ENCODE measurements at regions not wholly inside any gene's neighbourhood (a gene's known extent, or its start where the extent isn't known, plus 50 kb on each side); places are given as distances from the start of the nearest gene placed in this dataset.

DNA sequence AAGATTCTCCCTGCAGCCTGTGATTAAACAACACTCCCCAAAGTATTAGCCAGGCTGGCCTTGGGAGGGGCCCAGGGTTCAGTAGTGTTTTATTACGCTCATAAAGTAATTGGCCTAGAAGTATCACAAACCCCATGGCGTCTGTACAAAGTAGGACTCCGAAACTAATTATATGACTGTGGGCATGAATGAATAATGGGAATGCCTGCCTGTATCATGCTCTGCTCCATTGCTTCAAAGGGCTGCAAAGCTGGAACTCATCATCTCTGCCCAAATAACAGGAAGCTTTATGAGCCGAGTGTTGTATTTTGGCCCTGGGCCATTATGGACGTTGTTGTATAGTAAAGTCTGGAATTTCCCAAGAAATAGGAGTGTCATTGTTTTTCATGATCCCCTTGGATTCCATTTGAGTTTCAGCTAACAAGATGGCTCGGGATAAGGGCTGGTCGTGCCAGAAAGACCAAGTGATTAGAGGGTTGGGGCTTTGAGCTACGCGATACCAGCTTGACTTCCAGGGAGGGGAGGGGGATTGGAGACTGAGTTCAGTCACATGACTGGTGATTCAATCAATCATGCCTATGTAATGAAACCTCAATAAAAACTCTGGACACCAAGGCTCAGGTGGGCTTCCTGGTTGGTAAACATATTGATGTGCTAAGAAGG, 65.3 kb upstream of the NPTX2 start:
- Histone ChIP-seq H3K36me3 (ENCODE audit: insufficient read depth) (no peaks in the 10 kb centered on the region), H3K27me3 (ENCODE audit: insufficient read depth) (no peaks in the 10 kb centered on the region), H4K20me1 (replicated peaks; ENCODE audit: insufficient read depth) (no peaks in the 10 kb centered on the region; the same call in 1 of the 2 replicates), H3K79me2 (replicated peaks; ENCODE audit: insufficient read depth) (no peaks in the 10 kb centered on the region), H2AFZ (no peak overlapping the region), H3K4me1 (ENCODE audit: insufficient read depth) (no peaks in the 10 kb centered on the region), H3K27ac (ENCODE audit: low read depth) (no peak overlapping the region), H3K9me2 (ENCODE audit: insufficient read depth) (no peaks in the 10 kb centered on the region), H3K4me3 (no peak overlapping the region), H3F3A (replicated peaks; ENCODE audit: low read depth) (no peaks in the 10 kb centered on the region), H3K4me2 (no peak overlapping the region)
- peaks cover 3% of the 10 kb centered on the region for H3K27me3 Mint-ChIP-seq (ENCODE audit: insufficient read depth, low read depth, poor library complexity)
- TF ChIP-seq NANOG (IDR thresholded peaks at IDR 0.05; ENCODE audit: borderline replicate concordance) (no peak), EZH2phosphoT487 (IDR thresholded peaks at IDR 0.05; ENCODE audit: unreplicated experiment) (no peak)
- H3K4me3 Mint-ChIP-seq: no peak overlapping the region
- peaks cover 2% of the 10 kb centered on the region; the same call in 1 of the 3 replicates for H3K36me3 Mint-ChIP-seq (ENCODE audit: low read depth)
- ATAC-seq (no peak), DNase-seq (ENCODE audit: low spot score) (no peak)
- no peaks in the 10 kb centered on the region for H3K4me1 Mint-ChIP-seq
- peaks cover 36% of the 10 kb centered on the region for H3K9me3 Mint-ChIP-seq
- H3K27ac Mint-ChIP-seq: no peak overlapping the region

- H3K4me1 Mint-ChIP-seq: no peaks in the 10 kb centered on the region
- Histone ChIP-seq H3K27me3 (ENCODE audit: insufficient read depth) (no peaks in the 10 kb centered on the region), H3K4me3 (no peak overlapping the region), H3K4me1 (ENCODE audit: insufficient read depth) (no peaks in the 10 kb centered on the region), H2AFZ (no peak overlapping the region), H3K79me2 (replicated peaks; ENCODE audit: insufficient read depth) (no peaks in the 10 kb centered on the region), H3K27ac (ENCODE audit: low read depth) (no peak overlapping the region), H3K9me2 (ENCODE audit: insufficient read depth) (no peaks in the 10 kb centered on the region), H3F3A (replicated peaks; ENCODE audit: low read depth) (no peaks in the 10 kb centered on the region), H3K4me2 (no peak overlapping the region), H4K20me1 (replicated peaks; ENCODE audit: insufficient read depth) (no peaks in the 10 kb centered on the region; the same call in 1 of the 2 replicates), H3K36me3 (ENCODE audit: insufficient read depth) (no peaks in the 10 kb centered on the region)
- DNase-seq (ENCODE audit: low spot score) (no peak), ATAC-seq (no peak)
- H3K4me3 Mint-ChIP-seq: no peak overlapping the region
- peaks cover 2% of the 10 kb centered on the region; the same call in 1 of the 3 replicates for H3K36me3 Mint-ChIP-seq (ENCODE audit: low read depth)
- H3K27ac Mint-ChIP-seq: no peak overlapping the region
- H3K9me3 Mint-ChIP-seq: peaks cover 31% of the 10 kb centered on the region
- peaks cover 5% of the 10 kb centered on the region for H3K27me3 Mint-ChIP-seq (ENCODE audit: insufficient read depth, low read depth, poor library complexity)
- no peak for TF ChIP-seq STAT1 (IDR thresholded peaks at IDR 0.05; ENCODE audit: unreplicated experiment)
- TF ChIP-seq ZNF114 (CRISPR knock-in tag; IDR thresholded peaks at IDR 0.05): no peak
- no peak for TF ChIP-seq ZNF462 (CRISPR knock-in tag; IDR thresholded peaks at IDR 0.05)
- TF ChIP-seq, protein P1, sequence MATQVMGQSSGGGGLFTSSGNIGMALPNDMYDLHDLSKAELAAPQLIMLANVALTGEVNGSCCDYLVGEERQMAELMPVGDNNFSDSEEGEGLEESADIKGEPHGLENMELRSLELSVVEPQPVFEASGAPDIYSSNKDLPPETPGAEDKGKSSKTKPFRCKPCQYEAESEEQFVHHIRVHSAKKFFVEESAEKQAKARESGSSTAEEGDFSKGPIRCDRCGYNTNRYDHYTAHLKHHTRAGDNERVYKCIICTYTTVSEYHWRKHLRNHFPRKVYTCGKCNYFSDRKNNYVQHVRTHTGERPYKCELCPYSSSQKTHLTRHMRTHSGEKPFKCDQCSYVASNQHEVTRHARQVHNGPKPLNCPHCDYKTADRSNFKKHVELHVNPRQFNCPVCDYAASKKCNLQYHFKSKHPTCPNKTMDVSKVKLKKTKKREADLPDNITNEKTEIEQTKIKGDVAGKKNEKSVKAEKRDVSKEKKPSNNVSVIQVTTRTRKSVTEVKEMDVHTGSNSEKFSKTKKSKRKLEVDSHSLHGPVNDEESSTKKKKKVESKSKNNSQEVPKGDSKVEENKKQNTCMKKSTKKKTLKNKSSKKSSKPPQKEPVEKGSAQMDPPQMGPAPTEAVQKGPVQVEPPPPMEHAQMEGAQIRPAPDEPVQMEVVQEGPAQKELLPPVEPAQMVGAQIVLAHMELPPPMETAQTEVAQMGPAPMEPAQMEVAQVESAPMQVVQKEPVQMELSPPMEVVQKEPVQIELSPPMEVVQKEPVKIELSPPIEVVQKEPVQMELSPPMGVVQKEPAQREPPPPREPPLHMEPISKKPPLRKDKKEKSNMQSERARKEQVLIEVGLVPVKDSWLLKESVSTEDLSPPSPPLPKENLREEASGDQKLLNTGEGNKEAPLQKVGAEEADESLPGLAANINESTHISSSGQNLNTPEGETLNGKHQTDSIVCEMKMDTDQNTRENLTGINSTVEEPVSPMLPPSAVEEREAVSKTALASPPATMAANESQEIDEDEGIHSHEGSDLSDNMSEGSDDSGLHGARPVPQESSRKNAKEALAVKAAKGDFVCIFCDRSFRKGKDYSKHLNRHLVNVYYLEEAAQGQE (IDR thresholded peaks at IDR 0.05; ENCODE audit: unreplicated experiment): no peak
- TF ChIP-seq EZH2 (IDR thresholded peaks at IDR 0.05; ENCODE audit: low read depth, unreplicated experiment): no peak
- no peak for TF ChIP-seq CREB1 (CRISPR knock-in tag; IDR thresholded peaks at IDR 0.05; ENCODE audit: low read depth)
- TF ChIP-seq NANOG (IDR thresholded peaks at IDR 0.05; ENCODE audit: borderline replicate concordance): no peak
- no peak for TF ChIP-seq EZH2phosphoT487 (IDR thresholded peaks at IDR 0.05; ENCODE audit: unreplicated experiment)
- TF ChIP-seq ZNF331 (CRISPR knock-in tag; IDR thresholded peaks at IDR 0.05; ENCODE audit: low read depth): no peak
- no peak for TF ChIP-seq ETS1 (IDR thresholded peaks at IDR 0.05)
- no peak for TF ChIP-seq POLR2AphosphoS5 (IDR thresholded peaks at IDR 0.05; ENCODE audit: low read depth)
Observed at GRCh38 chr7:98548971-98549370, 68.1 kb upstream of the NPTX2 start.

Data from GM23338 (cell line).